GM04503 (cell line): ENCODE measurements at regions not wholly inside any gene's neighbourhood (a gene's known extent, or its start where the extent isn't known, plus 50 kb on each side); places are given as distances from the start of the nearest gene placed in this dataset.
"Not testable (repeated sequence)": the region's sequence is repeated elsewhere in the genome, so short reads cannot be mapped to it uniquely, and the experiment has no call there.

Experiments
- DNase-seq: peaks from one replicate; pipeline ENCODE4 v3.0.0-alpha.2; 2012; ENCODE audit warnings: low read depth

DNA sequence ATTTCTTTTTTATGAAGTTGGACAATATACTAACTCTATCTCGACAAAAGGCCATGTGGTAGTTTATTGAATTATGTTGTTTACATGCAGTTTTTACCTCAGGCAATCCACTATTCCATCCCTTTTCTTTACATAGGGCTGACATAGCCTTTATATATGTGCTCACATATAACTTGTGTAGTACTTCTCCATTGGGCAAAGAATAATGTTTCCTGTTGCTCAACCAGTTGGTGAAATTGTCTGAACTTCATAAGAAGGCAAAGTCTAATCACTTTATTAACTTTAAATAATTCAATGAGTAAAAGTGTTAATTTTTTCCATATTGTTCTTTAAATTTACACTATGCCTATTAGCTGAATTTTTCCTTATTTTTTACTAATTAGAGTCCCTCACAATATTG, 1272.1 kb downstream of the EPHA7 start:
- no peak for DNase-seq

DNA sequence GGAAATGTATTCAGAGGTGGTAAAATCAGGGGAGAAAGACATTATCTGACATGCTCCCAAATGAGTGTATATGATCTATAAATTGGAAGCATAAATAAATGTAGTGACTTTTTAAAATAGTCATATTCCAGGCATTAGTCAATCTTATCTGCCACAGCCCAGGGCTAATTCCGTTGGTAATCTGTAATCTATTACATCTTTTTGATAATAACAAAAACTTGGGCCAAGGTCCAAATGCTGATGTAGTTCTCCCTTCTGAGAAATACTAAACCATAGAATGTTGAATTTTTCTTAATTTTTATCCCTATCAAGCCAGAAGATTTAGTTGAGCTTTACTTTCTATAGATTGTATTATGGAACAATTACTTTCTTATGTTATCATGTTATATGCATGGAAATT, 1279.8 kb downstream of the EPHA7 start:
- DNase-seq, result no peak

DNA sequence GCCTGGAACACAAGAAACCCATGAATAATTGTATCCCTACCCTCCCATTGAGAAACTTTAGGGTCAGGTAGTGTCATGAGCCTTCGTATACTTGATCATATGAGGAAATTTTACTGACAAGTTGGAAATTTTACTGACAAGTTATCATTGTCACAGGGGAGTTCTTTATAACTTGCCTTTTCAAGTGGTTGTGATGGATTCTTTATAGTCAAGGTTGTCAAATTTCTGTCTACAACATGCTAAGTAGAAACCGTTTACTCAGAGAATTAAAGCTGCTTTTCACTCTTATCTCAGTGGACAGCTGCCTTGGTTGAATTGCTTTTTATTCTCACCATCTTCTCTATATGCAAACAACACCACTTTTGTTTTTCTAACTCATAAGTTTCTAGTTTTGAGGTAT, 1286.4 kb downstream of the EPHA7 start:
- no peak for DNase-seq

DNA sequence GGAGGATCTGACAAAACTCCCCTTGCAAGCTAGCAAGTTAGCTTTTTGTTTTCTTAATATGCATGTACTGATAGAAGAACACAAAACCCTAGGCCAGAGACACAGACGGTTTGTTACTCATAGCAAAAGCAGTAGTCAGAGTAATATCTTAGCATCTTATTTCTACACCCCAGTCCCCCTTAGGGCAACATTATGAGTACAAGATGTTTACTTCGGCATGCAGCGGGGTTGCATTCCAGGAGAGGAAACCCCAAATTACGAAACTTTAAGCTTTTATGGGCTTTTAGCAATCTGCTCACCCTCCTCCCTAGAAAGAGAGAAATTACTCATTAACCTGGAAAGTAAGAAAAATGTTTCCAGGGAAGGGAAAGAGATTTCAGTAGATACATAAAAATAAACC, 1286.9 kb downstream of the EPHA7 start:
- DNase-seq, result no peak

DNA sequence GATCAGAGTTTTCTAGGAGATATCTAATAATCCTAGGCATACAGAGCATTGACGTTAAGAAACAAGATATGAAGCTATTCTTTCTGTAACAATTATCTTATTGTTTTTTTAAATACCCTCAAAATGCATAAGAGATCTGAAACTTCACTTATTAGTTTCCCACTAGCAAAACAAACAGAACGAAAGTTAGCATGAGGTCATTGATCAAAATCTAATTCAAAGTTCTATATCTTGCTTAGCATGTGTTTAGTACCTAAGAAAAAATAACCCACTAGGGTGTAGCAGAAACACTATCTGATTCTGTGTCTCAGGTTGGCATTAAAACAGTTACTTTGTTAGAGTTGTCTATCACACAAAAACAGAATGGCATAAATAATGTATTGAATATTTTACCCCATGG, 1288.4 kb downstream of the EPHA7 start:
- DNase-seq, result no peak

DNA sequence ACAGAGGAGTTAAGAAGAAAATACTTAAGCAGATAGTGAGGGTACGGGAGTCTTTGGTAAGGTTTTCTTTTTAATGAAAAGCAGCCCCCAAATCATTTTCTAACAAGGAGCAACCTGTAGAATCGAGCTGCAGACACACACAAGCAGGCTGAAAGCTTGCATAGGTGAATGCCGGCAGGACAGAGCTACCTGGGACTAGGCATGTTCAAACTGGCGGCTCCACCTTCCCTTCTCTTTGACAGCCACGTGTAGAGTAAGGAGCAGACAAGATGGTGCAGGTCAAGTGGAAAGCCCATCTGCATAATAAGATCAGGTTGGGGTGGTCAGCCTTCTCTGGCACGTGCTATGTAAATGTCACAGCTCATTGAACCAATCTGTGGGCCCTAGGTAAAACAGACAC, 1292.4 kb downstream of the EPHA7 start:
- DNase-seq, result no peak

DNA sequence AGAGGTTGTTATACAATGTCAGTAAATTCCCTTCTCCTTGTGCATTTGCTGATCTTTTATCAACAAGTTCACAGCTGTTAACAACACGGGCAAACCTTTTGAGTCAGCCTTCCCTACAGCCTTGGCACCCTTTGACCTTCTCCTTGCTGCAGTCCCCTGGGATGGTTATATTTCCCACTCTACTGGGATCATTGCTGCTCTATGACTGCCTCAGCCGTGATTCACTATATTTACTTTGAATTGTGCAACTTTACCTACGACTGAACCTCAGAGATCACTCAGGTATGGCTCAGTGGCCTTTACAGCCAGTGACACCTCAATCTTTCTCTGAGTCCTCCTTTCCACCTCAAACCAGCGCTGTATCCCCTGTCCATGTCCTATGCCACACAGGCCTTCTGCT, 1293.3 kb downstream of the EPHA7 start:
- DNase-seq, result no peak

DNA sequence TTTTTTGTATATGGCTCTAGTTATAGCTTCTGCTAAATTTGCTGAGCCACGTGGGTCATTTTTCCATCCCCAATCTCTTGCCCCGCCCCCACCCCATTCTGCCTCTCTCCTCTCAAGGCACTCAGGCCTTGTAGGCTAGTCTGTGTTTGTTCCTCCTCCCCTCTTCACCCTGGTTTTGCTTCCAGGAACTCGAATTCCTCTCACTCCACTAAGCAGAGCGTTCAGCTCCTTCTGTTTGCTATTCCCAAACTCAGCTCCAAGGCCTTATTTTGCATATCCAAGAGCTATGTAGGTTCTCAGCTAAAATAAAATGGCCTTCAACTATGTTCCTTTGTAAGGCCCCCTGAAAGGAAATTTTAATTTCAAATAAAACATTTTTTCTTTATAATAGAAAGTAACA, 1293.7 kb downstream of the EPHA7 start:
- no peak for DNase-seq

DNA sequence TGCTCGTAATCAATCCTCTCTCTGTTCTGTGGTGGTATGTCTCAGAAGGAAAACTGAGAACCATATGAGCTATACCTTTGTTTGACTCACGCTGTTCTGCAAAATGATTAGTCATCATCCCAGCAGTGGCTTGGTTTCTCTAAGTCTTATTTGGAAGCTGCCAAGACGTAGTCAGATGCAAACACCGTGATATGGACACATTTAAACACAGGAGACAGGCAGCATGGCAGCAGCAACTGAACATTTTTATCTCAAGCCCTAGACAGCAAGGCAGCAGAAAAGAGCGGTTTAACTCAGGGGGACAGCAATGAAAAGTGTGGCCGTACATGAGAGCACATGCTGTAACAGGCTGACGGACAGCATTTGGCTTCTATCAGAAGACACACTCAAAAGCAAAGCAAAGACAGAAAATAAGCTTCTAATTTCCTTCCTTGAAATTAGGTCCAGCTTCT, 1295.1 kb downstream of the EPHA7 start:
- DNase-seq, result no peak

DNA sequence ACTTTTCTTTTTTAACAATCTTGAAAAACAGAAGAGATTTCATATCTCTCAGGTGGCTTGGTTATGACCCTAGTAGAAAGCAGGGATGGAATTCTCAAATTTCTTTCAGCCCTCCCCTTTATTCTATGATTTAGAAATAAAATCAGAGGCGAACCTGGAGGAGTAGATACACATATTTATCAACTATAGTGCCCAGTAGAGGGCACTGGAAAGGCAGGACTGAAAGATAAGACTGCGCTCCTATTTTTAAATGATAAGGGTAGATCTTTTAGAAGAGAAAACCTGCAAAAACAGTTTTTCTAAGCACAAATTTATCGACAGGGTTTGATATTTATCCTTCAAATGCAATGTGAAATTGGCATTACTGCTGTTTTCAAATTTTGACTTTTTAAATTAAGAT, 1296.6 kb downstream of the EPHA7 start:
- no peak for DNase-seq

DNA sequence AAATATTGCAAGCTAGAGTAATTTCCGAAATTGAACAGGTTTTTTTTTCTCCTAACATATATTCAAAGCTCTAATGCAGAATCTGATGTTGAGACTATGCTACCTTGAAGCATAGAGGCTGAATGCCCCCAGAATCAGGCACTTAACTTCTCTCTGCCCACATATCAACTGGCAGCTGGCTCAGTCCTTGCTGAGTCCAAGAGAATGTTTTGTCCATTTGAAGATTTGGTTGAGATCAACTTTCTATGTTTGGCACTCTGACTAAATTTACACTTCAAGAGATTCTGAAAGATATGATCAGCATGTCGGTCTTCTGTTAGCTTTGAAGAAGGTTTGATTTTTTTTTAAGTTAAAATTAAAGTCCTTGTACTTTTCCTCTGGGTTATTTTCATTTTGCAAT, 1298.1 kb downstream of the EPHA7 start:
- no peak for DNase-seq

DNA sequence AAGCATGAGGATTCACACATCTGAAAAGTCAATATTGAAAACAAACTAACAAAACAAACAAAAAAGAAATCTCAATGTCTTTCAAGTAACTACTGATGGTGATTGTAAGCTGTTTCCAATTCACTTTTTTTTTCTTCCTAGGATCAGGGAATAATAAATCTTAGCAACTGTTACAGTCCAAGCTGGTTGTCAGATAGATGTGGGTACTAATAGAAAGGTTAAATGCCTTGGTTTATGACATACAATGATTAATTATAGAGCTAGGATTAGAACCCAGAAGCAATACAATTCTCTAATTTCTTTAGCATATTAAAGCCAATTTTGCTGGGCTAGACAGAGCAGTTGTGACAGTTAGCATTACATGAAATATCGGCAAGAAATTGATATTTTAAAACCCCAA, 1301.6 kb downstream of the EPHA7 start:
- DNase-seq, result no peak

DNA sequence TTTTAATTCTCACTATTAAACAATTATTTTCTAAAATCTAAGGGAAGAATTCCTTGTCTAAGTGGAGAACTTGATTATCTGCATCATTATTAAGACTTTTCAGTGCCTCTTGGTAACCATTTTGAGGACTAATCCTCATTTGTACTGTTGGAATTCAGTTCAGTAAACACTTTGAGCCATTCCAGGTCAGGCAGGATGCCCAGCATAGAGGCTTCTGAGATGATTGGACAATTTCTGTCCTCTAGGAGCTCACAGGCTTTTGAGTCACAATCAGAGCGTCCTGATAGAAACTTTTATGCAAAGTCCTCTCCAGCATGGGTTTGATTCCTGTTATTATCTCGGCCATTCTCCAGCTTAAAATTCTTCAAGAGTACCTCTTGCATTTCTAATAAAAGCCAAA, 1304.6 kb downstream of the EPHA7 start:
- no peak for DNase-seq

DNA sequence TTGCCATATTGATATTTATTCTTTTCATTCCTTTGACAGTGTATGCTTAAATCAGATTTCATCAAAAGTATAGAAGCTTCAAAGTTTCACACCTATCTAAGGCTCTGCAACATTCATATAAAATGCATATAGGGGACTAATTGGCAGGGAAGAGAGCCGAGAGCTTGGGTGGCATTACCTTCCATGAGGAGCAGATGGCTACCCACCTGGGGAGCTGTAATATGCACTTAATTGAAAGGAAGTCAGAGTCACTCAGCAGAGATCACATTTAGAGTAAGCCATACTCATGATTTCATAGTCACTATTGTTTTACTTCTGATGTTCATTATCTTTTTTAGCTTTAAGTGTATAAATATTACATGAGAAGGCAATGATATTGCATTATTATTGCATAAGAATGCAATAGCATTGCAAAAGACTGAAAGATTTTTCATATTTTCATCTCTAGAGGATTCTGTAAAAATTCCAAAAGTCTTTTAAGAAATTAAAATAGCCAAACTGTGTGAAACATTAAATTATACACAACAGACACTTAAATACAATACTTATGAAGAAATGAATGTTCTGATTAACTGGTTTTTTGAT, 1305.2 kb downstream of the EPHA7 start:
- no peak for DNase-seq

DNA sequence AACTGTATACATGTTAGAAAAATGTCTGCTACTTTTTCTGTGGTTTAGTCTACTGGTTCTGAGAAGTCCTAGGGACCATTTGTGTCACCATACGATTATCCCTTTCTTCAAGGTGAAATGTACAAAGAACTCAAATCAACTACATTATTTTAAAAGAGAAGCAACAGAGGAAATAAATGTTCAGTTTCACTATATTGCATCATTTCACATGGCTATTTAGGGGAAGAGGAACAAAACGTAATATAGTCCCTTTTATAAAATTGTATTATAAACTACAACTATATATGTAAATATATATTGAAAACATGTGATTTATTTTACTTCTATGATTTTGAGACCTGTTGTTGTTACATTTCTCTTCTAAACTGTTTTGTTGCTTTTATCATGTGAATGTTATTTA, 1308.0 kb downstream of the EPHA7 start:
- no peak for DNase-seq

DNA sequence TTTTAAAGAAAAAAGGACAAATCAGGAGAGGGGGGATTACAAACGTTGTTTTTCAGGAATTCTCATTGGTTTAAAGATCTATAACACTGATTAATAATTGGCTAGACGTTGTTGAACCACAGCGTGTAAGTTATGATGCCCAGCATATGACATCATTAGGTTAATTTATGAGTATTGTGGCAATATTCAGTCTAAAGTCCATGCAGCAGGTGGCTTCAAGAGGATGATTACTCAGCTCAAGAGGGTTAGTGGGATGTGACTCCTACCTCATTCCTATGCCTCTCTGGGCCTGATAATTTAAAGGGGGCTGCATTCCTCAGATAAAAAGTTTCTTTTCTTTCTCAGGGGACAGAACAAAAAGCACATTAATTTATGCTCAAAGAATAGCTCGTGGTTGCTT, 1309.0 kb downstream of the EPHA7 start:
- no peak for DNase-seq

DNA sequence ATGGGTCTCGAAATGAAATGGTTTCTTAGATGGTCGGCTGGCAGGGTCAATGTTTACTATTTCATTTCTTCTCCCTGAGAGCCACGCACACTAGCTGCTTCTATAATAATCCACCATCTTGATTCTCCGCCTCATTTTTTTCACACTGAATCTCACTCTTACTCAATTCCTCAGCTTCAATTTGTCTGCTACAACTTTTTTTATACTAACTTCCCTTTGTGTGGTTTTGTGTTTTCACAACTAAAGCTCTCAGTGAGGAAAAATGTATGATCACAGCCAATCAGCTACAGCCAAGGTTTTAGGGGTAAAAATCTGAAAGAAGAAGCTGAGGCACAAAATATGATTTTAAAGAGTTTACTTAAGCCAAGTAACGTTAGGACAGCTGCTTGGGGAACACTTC, 1309.4 kb downstream of the EPHA7 start:
- DNase-seq, result no peak

DNA sequence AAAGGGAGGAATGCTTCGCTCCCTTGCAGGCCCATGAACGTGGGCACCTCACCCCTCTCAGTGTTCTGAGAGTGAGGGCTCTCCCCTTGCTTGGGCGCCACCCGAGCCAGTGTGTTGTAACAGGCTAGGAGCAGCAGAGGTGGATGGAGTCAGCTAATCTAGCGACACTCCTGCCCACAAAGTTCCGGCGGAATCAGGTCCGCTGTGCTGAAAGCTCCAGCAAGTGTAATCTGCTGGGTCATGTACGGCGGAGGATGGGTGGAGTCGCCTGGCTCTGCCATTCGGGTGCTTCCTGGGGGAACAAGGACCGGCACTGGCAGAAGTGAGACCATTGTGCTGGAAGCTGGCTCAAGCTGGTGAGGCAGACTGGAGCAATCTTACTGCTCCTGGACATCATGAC, 1310.1 kb downstream of the EPHA7 start:
- DNase-seq, result no peak

DNA sequence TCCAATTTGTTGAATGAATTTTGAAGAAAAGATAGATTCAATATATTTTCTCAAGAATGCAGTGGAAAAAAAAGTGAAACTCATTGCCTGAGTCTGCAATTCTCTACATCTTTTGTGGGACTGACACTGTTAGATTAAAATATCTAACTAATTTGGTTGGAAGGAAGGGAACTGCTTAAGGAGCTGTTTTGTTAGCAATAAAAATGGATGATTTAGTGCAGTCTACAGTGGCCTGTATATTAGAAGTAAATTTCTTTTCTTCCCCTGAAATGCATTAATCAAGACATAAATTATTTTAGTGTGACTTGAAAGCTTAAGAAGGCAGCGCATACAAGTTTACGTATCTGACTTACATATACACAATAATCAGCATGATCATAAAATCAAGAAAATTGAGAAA, 1332.6 kb downstream of the EPHA7 start:
- DNase-seq, result no peak

DNA sequence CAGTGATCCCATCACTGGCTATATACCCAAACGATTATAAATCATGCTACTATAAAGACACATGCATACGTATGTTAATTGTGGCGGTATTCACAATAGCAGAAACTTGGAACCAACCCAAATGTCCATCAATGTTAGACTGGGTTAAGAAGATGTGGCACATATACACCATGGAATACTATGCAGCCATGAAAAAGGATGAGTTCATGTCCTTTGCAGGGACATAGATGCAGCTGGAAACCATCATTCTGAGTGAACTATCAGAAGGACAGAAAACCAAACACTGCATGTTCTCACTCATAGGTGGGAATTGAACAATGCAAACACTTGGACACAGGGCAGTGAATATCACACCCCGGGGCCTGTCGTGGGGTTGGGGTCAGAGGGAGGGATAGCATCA, 1335.4 kb downstream of the EPHA7 start:
- not testable (repeated sequence) for DNase-seq

DNA sequence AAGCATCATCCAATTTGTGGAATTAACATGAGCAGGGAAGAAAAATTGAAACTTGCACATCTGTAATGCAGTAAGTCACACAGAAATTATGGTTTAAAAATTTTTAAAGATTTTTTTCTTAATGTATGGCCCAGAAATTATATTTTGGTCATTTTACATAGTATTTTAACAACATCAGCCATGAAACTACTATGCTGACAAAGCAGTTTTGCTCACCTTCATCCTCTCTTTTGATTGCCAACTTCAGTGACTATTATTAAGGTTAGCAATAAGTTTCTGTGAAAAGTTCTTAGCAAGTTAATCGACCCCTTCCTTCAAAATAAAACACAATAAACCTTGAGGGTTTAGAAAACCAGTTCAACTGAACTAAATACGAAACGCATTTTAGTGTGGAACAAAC, 1347.0 kb downstream of the EPHA7 start:
- DNase-seq, result no peak

DNA sequence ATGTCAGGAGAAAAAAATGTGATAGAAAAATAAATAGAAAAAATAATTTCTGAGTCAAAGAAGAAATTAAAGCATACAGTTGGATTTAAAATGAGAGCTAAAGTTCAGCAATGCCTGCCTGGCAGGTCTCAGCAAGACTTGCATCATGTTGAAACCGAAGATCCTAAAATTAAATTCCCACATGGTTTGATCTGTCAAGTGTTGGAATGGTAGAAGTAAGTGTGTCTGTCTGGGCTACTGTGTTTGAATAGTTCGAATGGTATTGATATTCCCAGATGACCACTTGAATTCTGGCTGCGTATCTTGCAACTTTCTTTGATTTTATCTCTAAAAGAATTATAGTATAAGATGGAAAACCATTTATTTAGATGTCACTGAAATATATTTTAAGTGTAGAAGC, 1349.6 kb downstream of the EPHA7 start:
- DNase-seq, result no peak

DNA sequence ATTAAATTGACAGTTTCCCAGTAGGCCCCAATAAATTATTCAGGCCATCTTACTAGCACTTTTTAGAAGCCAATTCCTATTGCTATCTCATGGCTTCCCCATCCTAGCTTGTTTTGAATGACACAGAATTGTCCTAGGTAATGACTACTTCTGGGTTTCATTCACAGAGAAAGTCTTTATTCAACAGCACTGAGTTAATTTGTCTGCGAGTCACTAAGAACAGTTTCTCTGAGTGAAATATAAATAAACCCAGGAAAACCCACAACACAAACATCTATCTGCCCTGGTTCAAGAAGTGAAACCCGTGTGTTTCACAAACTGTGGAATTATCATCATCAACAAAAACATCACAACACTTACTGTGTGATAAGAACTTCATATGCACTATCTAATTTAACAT, 1366.8 kb downstream of the EPHA7 start:
- DNase-seq, result no peak

DNA sequence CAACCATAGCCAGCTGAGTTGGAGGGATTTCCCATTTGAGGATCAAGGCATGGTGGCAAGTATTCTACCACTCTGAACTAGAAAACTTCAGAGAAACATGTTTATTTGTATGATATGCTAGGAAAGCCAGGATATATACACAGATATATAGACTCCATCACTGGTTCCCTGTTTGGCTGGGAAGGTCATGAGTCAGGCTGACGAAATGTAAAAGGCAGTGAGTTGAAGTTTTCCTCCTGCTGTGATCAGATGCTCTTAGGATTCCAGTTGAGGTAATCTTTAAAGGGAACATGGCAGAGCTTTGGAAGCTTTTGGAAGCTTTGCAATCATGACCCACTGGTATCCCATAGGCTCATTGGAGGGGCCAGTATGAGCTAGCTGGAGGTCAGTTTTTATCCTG, 1369.1 kb downstream of the EPHA7 start:
- DNase-seq, result no peak

DNA sequence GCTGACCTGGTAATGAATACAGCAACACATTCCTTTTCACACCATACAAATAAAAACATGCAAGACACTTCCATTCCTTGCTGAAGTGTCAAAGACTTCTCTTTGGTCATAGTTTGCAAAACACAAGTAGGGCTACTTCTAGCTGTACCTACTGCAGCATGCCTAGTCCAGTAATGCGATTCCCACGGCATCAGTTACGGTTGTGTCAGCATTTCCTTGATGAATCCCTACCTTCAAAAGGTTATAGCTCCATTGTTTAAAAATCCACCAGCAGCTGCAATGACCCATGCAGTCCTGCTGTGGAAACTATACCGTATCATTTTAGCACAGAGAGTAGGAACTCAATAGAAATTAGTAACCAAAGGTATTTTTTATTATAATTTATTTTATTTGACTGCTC, 1371.5 kb downstream of the EPHA7 start:
- DNase-seq, result no peak
